ENCODE measurements at regions not wholly inside any gene's neighbourhood (a gene's known extent, or its start where the extent isn't known, plus 50 kb on each side); places are given as distances from the start of the nearest gene placed in this dataset.

DNA sequence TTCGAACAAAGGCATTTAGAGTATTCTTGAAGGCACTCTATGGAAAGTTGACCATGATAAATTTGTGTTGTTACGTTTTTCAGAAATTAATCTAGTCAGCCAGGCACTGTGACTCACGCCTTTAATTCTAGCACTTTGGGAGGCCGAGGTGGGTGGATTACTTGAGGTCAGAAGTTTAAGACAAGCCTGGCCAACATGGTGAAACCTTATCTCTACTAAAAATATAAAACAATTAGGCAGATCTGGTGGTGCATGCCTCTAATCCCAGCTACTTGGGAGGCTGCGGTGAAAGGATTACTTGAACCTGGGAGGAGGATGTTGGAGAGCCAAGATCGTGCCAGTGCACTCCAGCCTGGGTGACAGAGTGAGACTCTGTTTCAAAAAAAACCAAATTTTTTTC, 130.6 kb upstream of the BRINP3 start:
- Histone ChIP-seq H3K4me3 (ENCODE audit: control insufficient read depth in 1 of 7, extremely low read depth in 1 of 7, insufficient read depth in 4 of 7, low read depth in 2 of 7, low read length in 6 of 7) (no peak overlapping the region), H3K27me3 (replicated peaks in 2 of 5; ENCODE audit: control insufficient read depth in 4 of 5, insufficient read depth in 5 of 5, low read length in 4 of 5) (no peaks in the 10 kb centered on the region), H3K4me1 (ENCODE audit: control extremely low read depth in 1 of 4, control insufficient read depth in 4 of 4, insufficient read depth in 4 of 4, low read length in 3 of 4) (no peaks in the 10 kb centered on the region), H3K27ac (ENCODE audit: insufficient read depth in 1 of 2, low read depth in 1 of 2, low read length in 2 of 2, poor library complexity in 1 of 2, severe bottlenecking in 2 of 2) (no peak overlapping the region), H3K9me3 (ENCODE audit: control extremely low read depth in 1 of 5, control insufficient read depth in 4 of 5, insufficient read depth in 2 of 5, low read depth in 1 of 5, low read length in 4 of 5) (peaks cover 0 to 2% (median 0%) of the 10 kb centered on the region in 5 experiments), H3K36me3 (ENCODE audit: control insufficient read depth in 4 of 4, insufficient read depth in 4 of 4, low read length in 3 of 4) (no peaks in the 10 kb centered on the region)
- DNase-seq: no peak
- CTCF ChIA-PET: no interaction called here
- 98% methylated on average over 3 of the region's 6 CpGs for WGBS (ENCODE audit: insufficient coverage)
- POLR2A ChIA-PET: no interaction called here

GRCh38 chr1:190615818-190616217, 138.2 kb upstream of the BRINP3 start:
- no peaks in the 10 kb centered on the region for H3K36me3 ChIP-seq (ENCODE audit: control insufficient read depth in 4 of 4, insufficient read depth in 4 of 4, low read length in 3 of 4)
- H3K27me3 ChIP-seq (replicated peaks in 2 of 5; ENCODE audit: control insufficient read depth in 4 of 5, insufficient read depth in 5 of 5, low read length in 4 of 5): no peaks in the 10 kb centered on the region
- no peaks in the 10 kb centered on the region for H3K9me3 ChIP-seq (ENCODE audit: control extremely low read depth in 1 of 5, control insufficient read depth in 4 of 5, insufficient read depth in 2 of 5, low read depth in 1 of 5, low read length in 4 of 5)
- WGBS (ENCODE audit: insufficient coverage): 92% methylated on average over 7 of the region's 7 CpGs
- H3K27ac ChIP-seq (ENCODE audit: insufficient read depth in 1 of 2, low read depth in 1 of 2, low read length in 2 of 2, poor library complexity in 1 of 2, severe bottlenecking in 2 of 2): no peak overlapping the region
- no peak overlapping the region for H3K4me3 ChIP-seq (ENCODE audit: control insufficient read depth in 1 of 7, extremely low read depth in 1 of 7, insufficient read depth in 4 of 7, low read depth in 2 of 7, low read length in 6 of 7)
- POLR2A ChIA-PET: no interaction called here
- no peaks in the 10 kb centered on the region for H3K4me1 ChIP-seq (ENCODE audit: control extremely low read depth in 1 of 4, control insufficient read depth in 4 of 4, insufficient read depth in 4 of 4, low read length in 3 of 4)
- CTCF ChIA-PET: no interaction called here
- no peak for DNase-seq

GRCh38 chr1:190616235-190616634, 138.6 kb upstream of the BRINP3 start:
- H3K36me3 ChIP-seq (ENCODE audit: control insufficient read depth in 4 of 4, insufficient read depth in 4 of 4, low read length in 3 of 4): no peaks in the 10 kb centered on the region
- WGBS (ENCODE audit: insufficient coverage): 91% methylated on average over 1 of the region's 1 CpG
- no peaks in the 10 kb centered on the region for H3K9me3 ChIP-seq (ENCODE audit: control extremely low read depth in 1 of 5, control insufficient read depth in 4 of 5, insufficient read depth in 2 of 5, low read depth in 1 of 5, low read length in 4 of 5)
- ChIA-PET POLR2A (no interaction called here), CTCF (no interaction called here)
- no peak for DNase-seq
- no peaks in the 10 kb centered on the region for H3K4me1 ChIP-seq (ENCODE audit: control extremely low read depth in 1 of 4, control insufficient read depth in 4 of 4, insufficient read depth in 4 of 4, low read length in 3 of 4)
- no peak overlapping the region for H3K27ac ChIP-seq (ENCODE audit: insufficient read depth in 1 of 2, low read depth in 1 of 2, low read length in 2 of 2, poor library complexity in 1 of 2, severe bottlenecking in 2 of 2)
- H3K27me3 ChIP-seq (replicated peaks in 2 of 5; ENCODE audit: control insufficient read depth in 4 of 5, insufficient read depth in 5 of 5, low read length in 4 of 5): no peaks in the 10 kb centered on the region
- H3K4me3 ChIP-seq (ENCODE audit: control insufficient read depth in 1 of 7, extremely low read depth in 1 of 7, insufficient read depth in 4 of 7, low read depth in 2 of 7, low read length in 6 of 7): no peak overlapping the region

DNA sequence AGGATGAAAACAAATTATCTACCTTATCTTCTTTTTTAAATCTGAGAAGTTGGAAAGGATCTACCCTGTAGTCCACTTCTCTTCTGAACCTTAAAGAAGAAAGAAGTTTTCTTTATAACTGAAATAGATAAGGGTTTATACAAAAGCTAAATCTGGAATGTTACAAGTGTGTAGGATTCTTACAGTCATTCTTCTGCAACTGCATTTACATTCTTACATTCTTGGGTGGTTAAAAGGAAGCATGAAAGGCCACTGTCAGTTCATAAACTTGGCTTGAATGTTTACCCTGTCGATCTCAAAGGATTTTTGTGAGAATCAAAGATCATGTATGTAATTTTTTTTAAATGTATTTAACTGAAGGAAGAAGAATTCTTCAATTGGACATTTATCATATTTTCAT, 142.1 kb upstream of the BRINP3 start:
- no peak overlapping the region for H3K27ac ChIP-seq (ENCODE audit: insufficient read depth in 1 of 2, low read depth in 1 of 2, low read length in 2 of 2, poor library complexity in 1 of 2, severe bottlenecking in 2 of 2)
- DNase-seq: no peak
- no peak overlapping the region for H3K4me3 ChIP-seq (ENCODE audit: control insufficient read depth in 1 of 7, extremely low read depth in 1 of 7, insufficient read depth in 4 of 7, low read depth in 2 of 7, low read length in 6 of 7)
- H3K27me3 ChIP-seq (replicated peaks in 2 of 5; ENCODE audit: control insufficient read depth in 4 of 5, insufficient read depth in 5 of 5, low read length in 4 of 5): no peaks in the 10 kb centered on the region
- H3K9me3 ChIP-seq (ENCODE audit: control extremely low read depth in 1 of 5, control insufficient read depth in 4 of 5, insufficient read depth in 2 of 5, low read depth in 1 of 5, low read length in 4 of 5): no peaks in the 10 kb centered on the region
- ChIA-PET POLR2A (no interaction called here), CTCF (no interaction called here)
- no CpG with 5 or more reads among the region's 1 CpG for WGBS (ENCODE audit: insufficient coverage)
- H3K4me1 ChIP-seq (ENCODE audit: control extremely low read depth in 1 of 4, control insufficient read depth in 4 of 4, insufficient read depth in 4 of 4, low read length in 3 of 4): no peaks in the 10 kb centered on the region
- no peaks in the 10 kb centered on the region for H3K36me3 ChIP-seq (ENCODE audit: control insufficient read depth in 4 of 4, insufficient read depth in 4 of 4, low read length in 3 of 4)

DNA sequence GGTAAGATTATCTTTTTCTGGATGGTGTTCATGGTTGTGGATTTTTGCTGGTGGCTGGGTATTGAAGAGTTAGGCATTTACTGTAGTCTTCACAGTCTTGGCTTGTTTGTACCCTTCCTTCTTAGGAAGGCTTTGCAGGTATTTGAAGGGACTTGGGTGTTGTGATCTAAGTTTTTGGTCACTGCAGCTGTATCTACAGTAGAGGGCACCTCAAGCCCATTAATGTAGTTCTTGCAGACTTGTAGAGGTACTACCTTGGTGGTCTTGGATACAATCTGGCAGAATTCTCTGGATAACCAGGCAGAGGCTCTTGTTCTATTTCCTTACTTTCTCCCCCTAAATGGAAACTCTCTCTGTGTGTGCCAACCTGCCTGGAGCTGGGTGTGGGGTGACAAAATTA, 155.8 kb upstream of the BRINP3 start:
- POLR2A ChIA-PET: no interaction called here
- CTCF ChIA-PET: no interaction called here
- no peak for DNase-seq
- H3K36me3 ChIP-seq (ENCODE audit: control insufficient read depth in 4 of 4, insufficient read depth in 4 of 4, low read length in 3 of 4): no peaks in the 10 kb centered on the region
- no peaks in the 10 kb centered on the region for H3K4me1 ChIP-seq (ENCODE audit: control extremely low read depth in 1 of 4, control insufficient read depth in 4 of 4, insufficient read depth in 4 of 4, low read length in 3 of 4)
- H3K9me3 ChIP-seq (ENCODE audit: control extremely low read depth in 1 of 5, control insufficient read depth in 4 of 5, insufficient read depth in 2 of 5, low read depth in 1 of 5, low read length in 4 of 5): peaks cover 0 to 3% (median 0%) of the 10 kb centered on the region in 5 experiments
- H3K27me3 ChIP-seq (replicated peaks in 2 of 5; ENCODE audit: control insufficient read depth in 4 of 5, insufficient read depth in 5 of 5, low read length in 4 of 5): no peaks in the 10 kb centered on the region
- H3K4me3 ChIP-seq (ENCODE audit: control insufficient read depth in 1 of 7, extremely low read depth in 1 of 7, insufficient read depth in 4 of 7, low read depth in 2 of 7, low read length in 6 of 7): no peak overlapping the region
- H3K27ac ChIP-seq (ENCODE audit: insufficient read depth in 1 of 2, low read depth in 1 of 2, low read length in 2 of 2, poor library complexity in 1 of 2, severe bottlenecking in 2 of 2): no peak overlapping the region

GRCh38 chr1:190634134-190634533, 156.5 kb upstream of the BRINP3 start:
- DNase-seq: no peak
- H3K27me3 ChIP-seq (replicated peaks in 2 of 5; ENCODE audit: control insufficient read depth in 4 of 5, insufficient read depth in 5 of 5, low read length in 4 of 5): no peaks in the 10 kb centered on the region
- no peak overlapping the region for H3K4me3 ChIP-seq (ENCODE audit: control insufficient read depth in 1 of 7, extremely low read depth in 1 of 7, insufficient read depth in 4 of 7, low read depth in 2 of 7, low read length in 6 of 7)
- no peaks in the 10 kb centered on the region for H3K4me1 ChIP-seq (ENCODE audit: control extremely low read depth in 1 of 4, control insufficient read depth in 4 of 4, insufficient read depth in 4 of 4, low read length in 3 of 4)
- CTCF ChIA-PET: no interaction called here
- POLR2A ChIA-PET: no interaction called here
- WGBS (ENCODE audit: insufficient coverage): 100% methylated on average over 2 of the region's 2 CpGs
- no peak overlapping the region for H3K27ac ChIP-seq (ENCODE audit: insufficient read depth in 1 of 2, low read depth in 1 of 2, low read length in 2 of 2, poor library complexity in 1 of 2, severe bottlenecking in 2 of 2)
- H3K36me3 ChIP-seq (ENCODE audit: control insufficient read depth in 4 of 4, insufficient read depth in 4 of 4, low read length in 3 of 4): no peaks in the 10 kb centered on the region
- H3K9me3 ChIP-seq (ENCODE audit: control extremely low read depth in 1 of 5, control insufficient read depth in 4 of 5, insufficient read depth in 2 of 5, low read depth in 1 of 5, low read length in 4 of 5): peaks cover 0 to 3% (median 0%) of the 10 kb centered on the region in 5 experiments

DNA sequence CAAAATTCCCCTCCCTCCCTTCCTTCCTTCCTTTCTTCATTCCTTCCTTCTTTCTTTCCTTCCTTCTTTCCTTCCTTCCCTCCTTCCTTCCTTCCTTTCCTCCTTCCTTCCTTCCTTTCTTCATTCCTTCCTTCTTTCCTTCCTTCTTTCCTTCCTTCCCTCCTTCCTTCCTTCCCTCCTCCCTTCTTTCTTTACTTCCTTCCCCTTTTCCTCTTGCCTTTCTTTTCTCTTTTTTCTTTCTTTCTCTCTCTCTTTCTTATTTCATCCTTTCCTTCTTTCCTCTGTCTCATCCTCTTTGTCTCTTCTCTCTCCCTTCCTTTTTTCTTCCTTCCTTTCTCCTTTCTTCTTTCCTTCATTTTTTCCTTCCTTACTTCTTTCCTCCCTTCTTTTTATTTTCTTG, 171.9 kb upstream of the BRINP3 start:
- Histone ChIP-seq H3K4me1 (ENCODE audit: control extremely low read depth in 1 of 4, control insufficient read depth in 4 of 4, insufficient read depth in 4 of 4, low read length in 3 of 4) (no peaks in the 10 kb centered on the region), H3K27ac (ENCODE audit: insufficient read depth in 1 of 2, low read depth in 1 of 2, low read length in 2 of 2, poor library complexity in 1 of 2, severe bottlenecking in 2 of 2) (no peak overlapping the region), H3K4me3 (ENCODE audit: control insufficient read depth in 1 of 7, extremely low read depth in 1 of 7, insufficient read depth in 4 of 7, low read depth in 2 of 7, low read length in 6 of 7) (no peak overlapping the region), H3K9me3 (ENCODE audit: control extremely low read depth in 1 of 5, control insufficient read depth in 4 of 5, insufficient read depth in 2 of 5, low read depth in 1 of 5, low read length in 4 of 5) (no peaks in the 10 kb centered on the region), H3K27me3 (replicated peaks in 2 of 5; ENCODE audit: control insufficient read depth in 4 of 5, insufficient read depth in 5 of 5, low read length in 4 of 5) (no peaks in the 10 kb centered on the region), H3K36me3 (ENCODE audit: control insufficient read depth in 4 of 4, insufficient read depth in 4 of 4, low read length in 3 of 4) (no peaks in the 10 kb centered on the region)
- ChIA-PET CTCF (no interaction called here), POLR2A (no interaction called here)
- no peak for DNase-seq

- no peak overlapping the region for H3K27ac ChIP-seq (ENCODE audit: insufficient read depth in 1 of 2, low read depth in 1 of 2, low read length in 2 of 2, poor library complexity in 1 of 2, severe bottlenecking in 2 of 2)
- peaks cover 0 to 2% (median 0%) of the 10 kb centered on the region in 5 experiments for H3K27me3 ChIP-seq (replicated peaks in 2 of 5; ENCODE audit: control insufficient read depth in 4 of 5, insufficient read depth in 5 of 5, low read length in 4 of 5)
- peaks cover 0 to 2% (median 0%) of the 10 kb centered on the region in 5 experiments for H3K9me3 ChIP-seq (ENCODE audit: control extremely low read depth in 1 of 5, control insufficient read depth in 4 of 5, insufficient read depth in 2 of 5, low read depth in 1 of 5, low read length in 4 of 5)
- ChIA-PET CTCF (no interaction called here), POLR2A (no interaction called here)
- WGBS (ENCODE audit: insufficient coverage): no CpG with 5 or more reads among the region's 2 CpGs
- no peak for DNase-seq
- no peaks in the 10 kb centered on the region for H3K36me3 ChIP-seq (ENCODE audit: control insufficient read depth in 4 of 4, insufficient read depth in 4 of 4, low read length in 3 of 4)
- no peaks in the 10 kb centered on the region for H3K4me1 ChIP-seq (ENCODE audit: control extremely low read depth in 1 of 4, control insufficient read depth in 4 of 4, insufficient read depth in 4 of 4, low read length in 3 of 4)
- H3K4me3 ChIP-seq (ENCODE audit: control insufficient read depth in 1 of 7, extremely low read depth in 1 of 7, insufficient read depth in 4 of 7, low read depth in 2 of 7, low read length in 6 of 7): no peak overlapping the region
Measured at GRCh38 chr1:190658907-190659306, 181.2 kb upstream of the BRINP3 start.
